ENCODE measurements at regions not wholly inside any gene's neighbourhood (a gene's known extent, or its start where the extent isn't known, plus 50 kb on each side); places are given as distances from the start of the nearest gene placed in this dataset.

GRCh38 chr6:168929871-168930450 lies 323.7 kb downstream of the THBS2 start:
- no peak for TF ChIP-seq CTCF (IDR thresholded peaks at IDR 0.05)
- no peak for TF ChIP-seq POLR2A (IDR thresholded peaks at IDR 0.05)

All from heart left ventricle (tissue), 13 donors.